ENCODE measurements at regions not wholly inside any gene's neighbourhood (a gene's known extent, or its start where the extent isn't known, plus 50 kb on each side); places are given as distances from the start of the nearest gene placed in this dataset.

DNA sequence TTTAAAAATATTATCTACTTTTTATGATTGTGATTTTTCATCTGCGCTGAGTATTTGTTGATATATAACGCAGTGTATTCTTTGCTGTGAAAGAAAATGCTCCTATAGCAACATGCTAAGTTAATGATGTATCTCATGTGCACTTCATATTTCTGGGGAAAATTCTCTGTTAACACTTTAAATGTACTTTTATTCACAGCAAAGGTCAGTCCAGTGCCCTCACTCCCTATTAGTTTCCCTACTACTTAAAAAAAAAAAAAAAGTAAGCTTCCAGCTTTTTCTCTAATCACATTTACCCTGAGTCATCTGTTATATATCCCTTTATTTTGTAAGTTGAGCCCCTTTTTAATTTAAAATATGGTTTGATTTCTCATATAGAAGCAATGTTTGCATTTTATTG lies 219.8 kb downstream of the AEBP2 start:
- no peak for DNase-seq
- no peak overlapping the region for H3K4me3 Mint-ChIP-seq (ENCODE audit: unreplicated experiment)
- H3K27me3 Mint-ChIP-seq (ENCODE audit: unreplicated experiment) = no peaks in the 10 kb centered on the region
- peaks cover 6% of the 10 kb centered on the region for H3K36me3 Mint-ChIP-seq (ENCODE audit: unreplicated experiment)
- TF ChIP-seq, protein P1, sequence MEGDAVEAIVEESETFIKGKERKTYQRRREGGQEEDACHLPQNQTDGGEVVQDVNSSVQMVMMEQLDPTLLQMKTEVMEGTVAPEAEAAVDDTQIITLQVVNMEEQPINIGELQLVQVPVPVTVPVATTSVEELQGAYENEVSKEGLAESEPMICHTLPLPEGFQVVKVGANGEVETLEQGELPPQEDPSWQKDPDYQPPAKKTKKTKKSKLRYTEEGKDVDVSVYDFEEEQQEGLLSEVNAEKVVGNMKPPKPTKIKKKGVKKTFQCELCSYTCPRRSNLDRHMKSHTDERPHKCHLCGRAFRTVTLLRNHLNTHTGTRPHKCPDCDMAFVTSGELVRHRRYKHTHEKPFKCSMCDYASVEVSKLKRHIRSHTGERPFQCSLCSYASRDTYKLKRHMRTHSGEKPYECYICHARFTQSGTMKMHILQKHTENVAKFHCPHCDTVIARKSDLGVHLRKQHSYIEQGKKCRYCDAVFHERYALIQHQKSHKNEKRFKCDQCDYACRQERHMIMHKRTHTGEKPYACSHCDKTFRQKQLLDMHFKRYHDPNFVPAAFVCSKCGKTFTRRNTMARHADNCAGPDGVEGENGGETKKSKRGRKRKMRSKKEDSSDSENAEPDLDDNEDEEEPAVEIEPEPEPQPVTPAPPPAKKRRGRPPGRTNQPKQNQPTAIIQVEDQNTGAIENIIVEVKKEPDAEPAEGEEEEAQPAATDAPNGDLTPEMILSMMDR (IDR thresholded peaks at IDR 0.05; ENCODE audit: partially characterized antibody, unreplicated experiment) = no peak
- H3K27ac Mint-ChIP-seq (ENCODE audit: unreplicated experiment) = no peak overlapping the region
- peaks cover 4% of the 10 kb centered on the region for H3K9me3 Mint-ChIP-seq (ENCODE audit: unreplicated experiment)
- no peaks in the 10 kb centered on the region for H3K4me1 Mint-ChIP-seq (ENCODE audit: low read depth, unreplicated experiment)

DNA sequence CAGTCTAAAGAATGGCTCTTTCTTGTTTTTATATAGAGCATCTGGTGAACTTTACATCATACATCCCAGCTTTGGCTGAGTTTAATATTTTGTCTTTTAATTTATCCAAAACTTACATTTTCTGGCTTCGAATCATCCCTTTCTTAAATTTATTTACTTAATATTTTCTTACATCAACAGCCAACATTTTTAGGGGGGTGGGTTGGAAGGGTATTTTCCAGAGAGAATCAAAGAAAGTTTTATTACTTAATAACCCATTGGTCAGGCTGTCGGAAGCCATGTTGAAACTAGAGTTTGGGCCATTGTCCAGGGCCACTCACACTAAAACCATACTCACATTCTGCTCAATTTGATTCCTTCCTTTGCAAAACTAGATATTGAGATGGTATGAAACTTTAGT lies 220.2 kb downstream of the AEBP2 start:
- DNase-seq = no peak
- Mint-ChIP-seq H3K9me3 (ENCODE audit: unreplicated experiment) (peaks cover 4% of the 10 kb centered on the region), H3K4me1 (ENCODE audit: low read depth, unreplicated experiment) (no peaks in the 10 kb centered on the region), H3K27ac (ENCODE audit: unreplicated experiment) (no peak overlapping the region), H3K36me3 (ENCODE audit: unreplicated experiment) (peaks cover 6% of the 10 kb centered on the region), H3K4me3 (ENCODE audit: unreplicated experiment) (no peak overlapping the region), H3K27me3 (ENCODE audit: unreplicated experiment) (no peaks in the 10 kb centered on the region)
- TF ChIP-seq, protein P1 (IDR thresholded peaks at IDR 0.05; ENCODE audit: partially characterized antibody, unreplicated experiment) = no peak

DNA sequence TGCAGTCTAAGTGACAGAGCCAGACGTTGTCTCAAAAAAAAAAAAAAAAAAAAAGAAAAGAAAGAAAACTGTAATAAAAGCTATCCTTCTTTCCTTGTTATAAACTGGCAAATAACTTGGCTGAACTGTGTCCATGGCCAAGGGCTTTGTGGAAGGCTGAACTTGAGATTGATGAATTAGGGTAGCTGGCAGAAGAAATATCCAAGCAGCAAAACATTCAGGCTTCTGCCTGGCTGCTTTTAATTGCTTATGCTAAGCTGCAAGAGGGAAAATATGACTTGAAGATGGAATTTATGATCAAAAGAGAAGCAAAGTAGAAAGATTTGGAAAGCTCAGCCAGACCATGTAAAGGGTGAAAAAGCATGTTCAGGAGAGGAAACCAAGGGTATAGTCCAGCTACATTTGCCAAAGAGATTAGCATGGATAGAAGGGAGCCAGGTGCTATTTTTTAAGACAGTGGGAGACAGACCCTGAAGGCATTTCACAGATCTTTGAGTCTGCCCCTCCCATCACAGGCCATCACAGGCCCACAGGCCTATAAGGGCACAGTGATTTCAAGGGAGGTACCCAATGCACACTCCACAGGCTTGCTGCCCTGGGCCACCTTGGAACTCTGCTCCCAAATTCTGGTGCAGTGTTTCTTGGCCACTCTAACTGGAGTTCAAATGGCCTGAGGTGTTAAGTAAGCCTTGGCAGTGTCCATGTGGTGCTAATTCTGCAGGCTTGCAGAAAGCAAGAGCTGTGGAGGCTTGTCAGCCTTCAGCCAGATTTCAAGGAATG lies 226.0 kb downstream of the AEBP2 start:
- no peak for DNase-seq
- peaks cover 4% of the 10 kb centered on the region for H3K9me3 Mint-ChIP-seq (ENCODE audit: unreplicated experiment)
- no peaks in the 10 kb centered on the region for H3K36me3 Mint-ChIP-seq (ENCODE audit: unreplicated experiment)
- H3K27me3 Mint-ChIP-seq (ENCODE audit: unreplicated experiment) = no peaks in the 10 kb centered on the region
- H3K4me3 Mint-ChIP-seq (ENCODE audit: unreplicated experiment) = no peak overlapping the region
- no peaks in the 10 kb centered on the region for H3K4me1 Mint-ChIP-seq (ENCODE audit: low read depth, unreplicated experiment)
- TF ChIP-seq, protein P1 (IDR thresholded peaks at IDR 0.05; ENCODE audit: partially characterized antibody, unreplicated experiment) = no peak
- H3K27ac Mint-ChIP-seq (ENCODE audit: unreplicated experiment) = no peak overlapping the region

DNA sequence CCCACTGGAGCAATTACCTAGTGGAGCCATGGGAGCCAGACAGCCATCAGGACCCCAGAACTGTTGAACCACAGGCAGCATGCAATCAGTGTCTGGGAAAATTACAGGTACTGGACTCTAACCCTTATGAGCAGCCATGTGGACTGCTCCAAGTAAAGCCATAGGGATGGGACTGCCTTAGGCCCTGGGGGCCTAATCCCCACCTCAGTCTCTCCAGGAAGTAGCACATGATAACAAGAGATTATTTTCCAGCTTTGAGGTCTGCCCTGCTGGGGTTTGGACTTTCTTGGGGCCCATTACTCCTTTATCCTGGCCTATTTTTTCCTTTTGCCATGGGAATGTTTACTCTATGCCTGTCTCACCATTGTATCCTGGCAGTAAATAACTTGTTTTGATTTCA lies 226.8 kb downstream of the AEBP2 start:
- peaks cover 1% of the 10 kb centered on the region for H3K9me3 Mint-ChIP-seq (ENCODE audit: unreplicated experiment)
- TF ChIP-seq, protein P1 (IDR thresholded peaks at IDR 0.05; ENCODE audit: partially characterized antibody, unreplicated experiment) = no peak

DNA sequence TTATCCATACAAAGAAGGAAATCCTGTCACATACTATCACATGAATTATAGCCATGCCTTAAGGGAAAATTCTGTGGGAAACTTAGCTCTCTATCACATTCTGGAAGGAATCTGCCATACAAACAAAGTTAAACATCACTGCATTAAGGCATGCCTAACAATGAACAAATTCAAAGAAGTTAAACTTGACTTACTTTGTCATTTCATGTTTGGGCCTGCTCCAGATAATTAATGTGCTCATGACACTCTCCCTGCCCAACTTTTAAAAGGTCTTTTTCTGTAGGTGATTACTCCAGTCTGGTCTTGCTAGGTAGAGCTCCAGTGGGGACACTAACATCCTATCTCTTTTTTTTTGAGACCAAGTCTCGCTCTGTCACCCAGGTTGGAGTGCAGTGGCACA lies 230.5 kb downstream of the AEBP2 start:
- Mint-ChIP-seq H3K27ac (ENCODE audit: unreplicated experiment) (no peak overlapping the region), H3K4me3 (ENCODE audit: unreplicated experiment) (no peak overlapping the region), H3K36me3 (ENCODE audit: unreplicated experiment) (no peaks in the 10 kb centered on the region), H3K4me1 (ENCODE audit: low read depth, unreplicated experiment) (peaks cover 2% of the 10 kb centered on the region), H3K9me3 (ENCODE audit: unreplicated experiment) (peaks cover 2% of the 10 kb centered on the region), H3K27me3 (ENCODE audit: unreplicated experiment) (no peaks in the 10 kb centered on the region)
- TF ChIP-seq, protein P1 (IDR thresholded peaks at IDR 0.05; ENCODE audit: partially characterized antibody, unreplicated experiment) = no peak
- no peak for DNase-seq

More for the DNA sequence above, 226.8 kb downstream of the AEBP2 start:
- no peak for DNase-seq
- H3K27me3 Mint-ChIP-seq (ENCODE audit: unreplicated experiment) = no peaks in the 10 kb centered on the region
- no peak overlapping the region for H3K4me3 Mint-ChIP-seq (ENCODE audit: unreplicated experiment)
- H3K27ac Mint-ChIP-seq (ENCODE audit: unreplicated experiment) = no peak overlapping the region
- no peaks in the 10 kb centered on the region for H3K36me3 Mint-ChIP-seq (ENCODE audit: unreplicated experiment)
- no peaks in the 10 kb centered on the region for H3K4me1 Mint-ChIP-seq (ENCODE audit: low read depth, unreplicated experiment)
